ENCODE measurements at regions not wholly inside any gene's neighbourhood (a gene's known extent, or its start where the extent isn't known, plus 50 kb on each side); places are given as distances from the start of the nearest gene placed in this dataset.
A peak's percentile ranks its signal among the peaks of the same experiment; 100 is the strongest.

GRCh38 chr11:129701706-129702105 lies 113.9 kb upstream of the TMEM45B start:
- TF ChIP-seq, protein P1, sequence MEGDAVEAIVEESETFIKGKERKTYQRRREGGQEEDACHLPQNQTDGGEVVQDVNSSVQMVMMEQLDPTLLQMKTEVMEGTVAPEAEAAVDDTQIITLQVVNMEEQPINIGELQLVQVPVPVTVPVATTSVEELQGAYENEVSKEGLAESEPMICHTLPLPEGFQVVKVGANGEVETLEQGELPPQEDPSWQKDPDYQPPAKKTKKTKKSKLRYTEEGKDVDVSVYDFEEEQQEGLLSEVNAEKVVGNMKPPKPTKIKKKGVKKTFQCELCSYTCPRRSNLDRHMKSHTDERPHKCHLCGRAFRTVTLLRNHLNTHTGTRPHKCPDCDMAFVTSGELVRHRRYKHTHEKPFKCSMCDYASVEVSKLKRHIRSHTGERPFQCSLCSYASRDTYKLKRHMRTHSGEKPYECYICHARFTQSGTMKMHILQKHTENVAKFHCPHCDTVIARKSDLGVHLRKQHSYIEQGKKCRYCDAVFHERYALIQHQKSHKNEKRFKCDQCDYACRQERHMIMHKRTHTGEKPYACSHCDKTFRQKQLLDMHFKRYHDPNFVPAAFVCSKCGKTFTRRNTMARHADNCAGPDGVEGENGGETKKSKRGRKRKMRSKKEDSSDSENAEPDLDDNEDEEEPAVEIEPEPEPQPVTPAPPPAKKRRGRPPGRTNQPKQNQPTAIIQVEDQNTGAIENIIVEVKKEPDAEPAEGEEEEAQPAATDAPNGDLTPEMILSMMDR (conservative IDR thresholded peaks at IDR 0.05): no peak
- H3K27ac ChIP-seq: no peak overlapping the region

GRCh38 chr11:129702410-129703398 lies 112.9 kb upstream of the TMEM45B start:
- TF ChIP-seq, protein P1 (conservative IDR thresholded peaks at IDR 0.05): no peak
- H3K27ac ChIP-seq: no peak overlapping the region

DNA sequence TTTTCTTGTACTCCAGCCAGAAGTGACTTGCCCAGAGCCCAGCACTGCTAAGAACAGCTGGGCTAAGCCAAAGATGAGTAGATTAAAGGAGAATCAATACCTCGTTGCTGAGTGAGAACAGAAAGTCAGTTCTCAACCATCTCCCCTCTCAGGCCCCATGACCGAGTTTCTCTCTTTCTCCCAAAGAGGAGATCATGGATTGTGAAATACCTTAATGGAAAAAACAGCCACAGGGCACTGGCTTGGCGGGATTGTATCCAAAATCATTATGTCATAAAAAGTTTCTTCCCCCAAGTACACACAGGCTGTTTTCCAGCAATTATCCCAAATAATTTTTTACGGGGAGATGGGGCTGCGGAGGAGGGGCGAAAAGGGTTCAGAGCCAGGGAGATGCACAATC lies 111.8 kb upstream of the TMEM45B start:
- no peak overlapping the region for H3K27ac ChIP-seq
- TF ChIP-seq, protein P1 (conservative IDR thresholded peaks at IDR 0.05): no peak

- TF ChIP-seq, protein P1 (conservative IDR thresholded peaks at IDR 0.05): no peak
- 0 out of 2 replicates have a peak overlapping the region, but pooled peaks have one; percentile 30 for H3K27ac ChIP-seq
Measured at GRCh38 chr11:129704831-129705230, 110.8 kb upstream of the TMEM45B start.

- peak overlapping the region; percentile 30; the same call in 1 of the 2 replicates for H3K27ac ChIP-seq
- TF ChIP-seq, protein P1 (conservative IDR thresholded peaks at IDR 0.05): no peak
Measured at GRCh38 chr11:129705341-129705740, 110.3 kb upstream of the TMEM45B start.

GRCh38 chr11:129705933-129706332 lies 109.7 kb upstream of the TMEM45B start:
- H3K27ac ChIP-seq: peak overlapping the region; percentile 30; the same call in 1 of the 2 replicates
- TF ChIP-seq, protein P1 (conservative IDR thresholded peaks at IDR 0.05): no peak

DNA sequence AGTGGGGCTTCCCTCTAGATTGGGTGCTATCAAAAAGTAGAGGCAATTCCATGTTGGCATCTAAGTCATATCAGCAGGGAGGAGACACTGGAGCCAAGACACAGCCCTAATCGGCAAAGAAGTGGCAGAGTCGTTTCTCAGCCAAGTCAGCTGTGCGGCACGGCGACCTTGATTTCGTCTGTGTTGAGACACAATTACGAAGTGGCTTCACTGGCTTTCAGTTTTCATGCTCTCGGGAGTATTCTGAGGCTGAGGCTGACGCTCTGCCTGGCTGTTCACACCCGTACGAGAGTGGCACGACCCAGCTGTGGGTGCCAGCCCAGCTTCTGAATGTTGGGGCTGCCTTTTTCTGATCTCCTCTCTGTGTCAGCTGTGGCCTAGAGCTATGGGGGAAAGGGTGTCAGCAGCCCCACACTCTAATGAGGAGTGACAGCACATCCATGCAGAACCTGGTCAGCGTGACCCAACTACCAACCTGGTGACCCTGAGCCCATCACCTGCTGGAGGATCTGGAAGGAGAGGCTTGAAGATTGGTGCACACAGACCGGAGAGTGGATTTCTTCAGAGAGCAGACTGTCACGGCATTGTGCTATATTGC lies 105.7 kb upstream of the TMEM45B start:
- TF ChIP-seq, protein P1 (conservative IDR thresholded peaks at IDR 0.05): no peak
- H3K27ac ChIP-seq: no peak overlapping the region

Measured in VCaP (cell line).